ENCODE measurements at regions not wholly inside any gene's neighbourhood (a gene's known extent, or its start where the extent isn't known, plus 50 kb on each side); places are given as distances from the start of the nearest gene placed in this dataset.

DNA sequence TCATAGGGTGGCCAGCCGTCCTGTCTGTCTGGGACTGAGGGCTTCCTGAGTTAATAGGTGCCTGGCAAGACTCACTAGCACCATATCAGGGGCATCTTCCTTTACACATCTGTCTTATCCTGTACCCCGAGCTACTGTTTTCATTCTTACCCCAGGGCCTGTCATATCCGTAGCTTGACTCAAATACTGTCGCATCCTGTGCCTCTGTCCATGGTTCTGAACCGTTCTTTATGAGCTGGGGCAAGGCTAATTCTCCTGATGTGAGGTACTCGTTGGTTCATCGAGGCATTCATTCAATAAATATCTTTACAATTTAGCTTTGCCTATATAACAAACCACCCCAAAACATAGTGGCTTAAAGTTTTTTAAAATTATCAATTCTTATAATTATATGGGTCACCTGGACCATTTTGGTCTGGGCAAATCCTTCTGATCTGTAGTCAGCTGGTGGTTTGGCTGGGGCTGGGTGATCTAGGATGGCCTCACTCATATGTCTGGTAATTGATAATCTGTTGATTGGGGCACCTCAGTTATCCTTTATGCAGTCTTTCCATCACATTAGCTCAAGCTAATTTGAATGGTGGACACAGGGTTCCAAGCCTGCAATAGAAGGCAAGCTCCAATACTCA lies 121.2 kb downstream of the TLE3 start:
- Histone ChIP-seq H3K36me3 (no peaks in the 10 kb centered on the region), H3K4me1 (no peaks in the 10 kb centered on the region), H3K27ac (no peak overlapping the region), H3K4me3 (no peak overlapping the region), H3K27me3 (no peaks in the 10 kb centered on the region), H3K9me3 (no peaks in the 10 kb centered on the region)
- no peak for DNase-seq (ENCODE audit: extremely low spot score in 2 of 2)
- intact Hi-C loops (cut with DNase I): no loop called here
- TF ChIP-seq POLR2A (IDR thresholded peaks at IDR 0.05): no peak
- TF ChIP-seq, protein P1, sequence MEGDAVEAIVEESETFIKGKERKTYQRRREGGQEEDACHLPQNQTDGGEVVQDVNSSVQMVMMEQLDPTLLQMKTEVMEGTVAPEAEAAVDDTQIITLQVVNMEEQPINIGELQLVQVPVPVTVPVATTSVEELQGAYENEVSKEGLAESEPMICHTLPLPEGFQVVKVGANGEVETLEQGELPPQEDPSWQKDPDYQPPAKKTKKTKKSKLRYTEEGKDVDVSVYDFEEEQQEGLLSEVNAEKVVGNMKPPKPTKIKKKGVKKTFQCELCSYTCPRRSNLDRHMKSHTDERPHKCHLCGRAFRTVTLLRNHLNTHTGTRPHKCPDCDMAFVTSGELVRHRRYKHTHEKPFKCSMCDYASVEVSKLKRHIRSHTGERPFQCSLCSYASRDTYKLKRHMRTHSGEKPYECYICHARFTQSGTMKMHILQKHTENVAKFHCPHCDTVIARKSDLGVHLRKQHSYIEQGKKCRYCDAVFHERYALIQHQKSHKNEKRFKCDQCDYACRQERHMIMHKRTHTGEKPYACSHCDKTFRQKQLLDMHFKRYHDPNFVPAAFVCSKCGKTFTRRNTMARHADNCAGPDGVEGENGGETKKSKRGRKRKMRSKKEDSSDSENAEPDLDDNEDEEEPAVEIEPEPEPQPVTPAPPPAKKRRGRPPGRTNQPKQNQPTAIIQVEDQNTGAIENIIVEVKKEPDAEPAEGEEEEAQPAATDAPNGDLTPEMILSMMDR (IDR thresholded peaks at IDR 0.05): no peak
- TF ChIP-seq POLR2AphosphoS5 (IDR thresholded peaks at IDR 0.05; ENCODE audit: insufficient read depth in 1 of 2, low read depth in 1 of 2): no peak

DNA sequence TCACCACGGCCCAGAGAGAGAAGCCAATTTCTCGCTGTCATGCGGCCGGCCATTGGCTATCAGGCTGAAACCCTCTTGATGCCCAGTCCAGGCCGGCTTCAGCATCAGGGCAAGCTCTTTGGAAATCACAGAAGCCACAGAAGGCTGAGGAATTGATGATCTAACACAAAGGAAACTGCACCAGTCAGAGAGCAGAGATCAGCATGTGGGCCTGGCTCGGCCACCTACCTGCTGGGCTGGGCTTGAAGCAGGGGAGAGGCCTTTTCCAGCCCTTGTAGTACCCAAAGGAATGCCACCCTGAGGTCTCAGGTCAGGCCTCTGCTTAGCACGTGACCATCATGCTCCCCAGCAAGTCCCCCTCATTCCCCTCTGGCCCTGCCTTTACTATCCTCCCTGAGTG lies 119.1 kb downstream of the TLE3 start:
- no peaks in the 10 kb centered on the region for H3K36me3 ChIP-seq
- H3K9me3 ChIP-seq: no peaks in the 10 kb centered on the region
- H3K4me1 ChIP-seq: no peaks in the 10 kb centered on the region
- TF ChIP-seq POLR2A (IDR thresholded peaks at IDR 0.05) (no peak), POLR2AphosphoS5 (IDR thresholded peaks at IDR 0.05; ENCODE audit: insufficient read depth in 1 of 2, low read depth in 1 of 2) (no peak)
- TF ChIP-seq, protein P1 (IDR thresholded peaks at IDR 0.05): no peak
- intact Hi-C loops (cut with DNase I): no loop called here
- no peaks in the 10 kb centered on the region for H3K27me3 ChIP-seq
- DNase-seq (ENCODE audit: extremely low spot score in 2 of 2): no peak
- no peak overlapping the region for H3K27ac ChIP-seq
- no peak overlapping the region for H3K4me3 ChIP-seq

DNA sequence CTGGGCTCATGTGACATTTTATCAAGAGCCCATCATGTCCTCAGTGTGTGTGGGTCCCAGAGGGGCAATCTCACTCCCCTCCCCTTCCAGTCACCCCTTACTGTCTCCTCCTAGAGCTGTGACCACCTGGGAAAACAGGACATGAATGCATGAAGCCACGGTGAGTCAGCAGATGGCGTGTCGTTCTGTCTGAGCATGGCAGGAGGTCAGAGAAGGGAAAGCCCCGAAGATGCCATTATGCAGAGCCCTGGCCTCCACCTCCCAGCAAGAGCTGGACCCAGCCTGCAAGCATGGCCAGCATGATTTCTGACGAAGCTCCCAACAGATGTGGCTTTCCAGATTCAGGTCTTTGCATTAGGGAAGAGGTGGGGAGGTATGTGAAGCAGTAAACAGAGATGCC lies 118.5 kb downstream of the TLE3 start:
- no peak for DNase-seq (ENCODE audit: extremely low spot score in 2 of 2)
- Histone ChIP-seq H3K9me3 (no peaks in the 10 kb centered on the region), H3K27me3 (no peaks in the 10 kb centered on the region), H3K27ac (no peak overlapping the region), H3K4me3 (no peak overlapping the region), H3K36me3 (no peaks in the 10 kb centered on the region), H3K4me1 (no peaks in the 10 kb centered on the region)
- intact Hi-C loops (cut with DNase I): no loop called here
- TF ChIP-seq POLR2AphosphoS5 (IDR thresholded peaks at IDR 0.05; ENCODE audit: insufficient read depth in 1 of 2, low read depth in 1 of 2) (no peak), POLR2A (IDR thresholded peaks at IDR 0.05) (no peak)
- TF ChIP-seq, protein P1 (IDR thresholded peaks at IDR 0.05): no peak

DNA sequence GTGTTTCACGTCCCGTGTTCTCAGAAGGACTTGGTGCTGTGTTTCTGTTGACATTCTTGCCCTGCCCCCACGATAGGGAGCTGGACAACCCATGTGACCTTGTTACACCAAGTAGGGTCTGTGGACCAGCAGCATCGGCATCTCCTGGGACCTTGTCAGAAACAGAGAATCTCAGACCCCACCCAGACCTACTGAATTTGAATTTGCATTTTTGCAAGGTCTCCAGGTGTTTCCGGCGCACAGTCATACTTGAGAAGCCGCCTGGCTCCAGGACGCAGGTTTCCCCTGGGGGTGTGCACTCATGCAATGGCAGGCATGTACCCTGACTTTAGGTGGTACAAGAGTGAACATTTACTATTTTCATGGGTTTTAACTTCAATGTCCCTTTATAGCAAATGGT lies 117.9 kb downstream of the TLE3 start:
- Histone ChIP-seq H3K4me3 (no peak overlapping the region), H3K36me3 (no peaks in the 10 kb centered on the region), H3K27me3 (no peaks in the 10 kb centered on the region), H3K9me3 (no peaks in the 10 kb centered on the region), H3K27ac (no peak overlapping the region), H3K4me1 (no peaks in the 10 kb centered on the region)
- no peak for DNase-seq (ENCODE audit: extremely low spot score in 2 of 2)
- no peak for TF ChIP-seq POLR2AphosphoS5 (IDR thresholded peaks at IDR 0.05; ENCODE audit: insufficient read depth in 1 of 2, low read depth in 1 of 2)
- intact Hi-C loops (cut with DNase I): no loop called here

DNA sequence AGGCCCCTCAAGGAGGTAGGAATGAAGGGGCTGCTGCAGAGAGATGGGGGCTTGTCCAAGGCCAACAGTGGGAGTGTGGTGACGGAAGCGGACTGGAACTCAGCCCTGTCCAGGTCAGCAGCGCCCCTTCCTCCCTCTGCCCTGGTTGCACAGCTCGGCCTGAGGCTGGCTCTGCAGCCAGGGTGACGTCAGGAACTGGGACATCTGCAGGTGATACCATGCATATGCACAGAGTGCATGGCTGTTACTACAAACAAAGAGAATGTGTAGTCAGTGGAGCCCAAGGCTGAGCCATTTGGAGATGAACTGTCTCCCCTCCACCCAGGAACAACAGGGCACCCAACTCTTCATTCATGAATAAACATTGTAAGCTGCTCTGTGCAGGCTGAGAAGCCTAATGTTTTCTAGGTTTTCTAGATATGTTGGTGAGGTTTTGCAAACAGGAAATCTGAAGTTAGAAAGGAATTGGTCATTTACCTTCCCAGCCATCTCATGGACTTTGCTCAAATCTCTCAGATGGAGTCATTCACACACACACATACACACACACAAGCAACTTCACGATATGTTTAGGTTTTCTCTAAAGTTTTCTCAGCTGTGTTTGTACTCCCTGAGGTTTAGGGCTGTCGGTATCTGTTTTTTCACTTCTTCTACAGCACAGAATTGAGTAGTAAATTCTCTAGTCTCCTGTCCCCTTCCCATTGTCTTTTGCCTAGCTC lies 117.2 kb downstream of the TLE3 start:
- Histone ChIP-seq H3K27me3 (no peaks in the 10 kb centered on the region), H3K36me3 (no peaks in the 10 kb centered on the region), H3K4me1 (no peaks in the 10 kb centered on the region), H3K9me3 (no peaks in the 10 kb centered on the region), H3K4me3 (no peak overlapping the region), H3K27ac (no peak overlapping the region)
- TF ChIP-seq POLR2A (IDR thresholded peaks at IDR 0.05) (no peak), POLR2AphosphoS5 (IDR thresholded peaks at IDR 0.05; ENCODE audit: insufficient read depth in 1 of 2, low read depth in 1 of 2) (no peak)
- TF ChIP-seq, protein P1 (IDR thresholded peaks at IDR 0.05): no peak
- no peak for DNase-seq (ENCODE audit: extremely low spot score in 2 of 2)
- intact Hi-C loops (cut with DNase I): no loop called here

All from vagina (tissue), 2 donors.